ENCODE measurements at regions not wholly inside any gene's neighbourhood (a gene's known extent, or its start where the extent isn't known, plus 50 kb on each side); places are given as distances from the start of the nearest gene placed in this dataset.

DNA sequence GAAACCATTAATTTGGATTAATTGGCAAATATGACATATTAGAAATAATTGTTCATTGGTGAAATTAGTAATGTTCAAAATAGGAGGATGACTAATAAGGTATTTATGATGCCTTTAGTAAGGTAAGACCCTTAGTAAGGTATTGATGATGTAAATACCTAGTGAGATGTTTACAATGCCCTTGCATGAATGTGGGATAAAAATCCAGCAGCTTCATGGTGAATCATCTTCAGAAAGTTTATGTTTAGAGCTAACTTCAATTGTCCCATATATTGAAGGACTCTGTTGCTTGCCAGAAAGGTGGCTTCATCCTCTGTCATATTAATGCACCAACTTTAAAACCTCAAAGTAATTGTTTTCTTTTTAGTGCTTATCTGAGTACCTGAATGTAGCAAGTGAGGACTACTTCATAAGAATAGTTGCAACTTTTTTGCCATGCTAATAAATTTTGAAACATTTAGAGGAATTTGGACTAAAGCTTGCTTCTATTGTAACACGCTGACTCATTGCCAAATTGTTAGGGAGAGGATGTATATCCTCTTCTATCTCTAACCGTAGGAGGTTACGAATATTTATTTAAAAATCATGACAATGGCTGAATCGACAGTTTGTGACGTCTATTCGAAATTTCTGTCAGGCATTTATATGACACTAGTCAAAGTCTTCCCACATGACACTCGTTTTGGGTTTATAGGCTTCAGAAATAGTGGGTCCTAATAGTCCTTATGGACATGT lies 174.1 kb upstream of the HS3ST1 start:
- TF ChIP-seq, protein P1, sequence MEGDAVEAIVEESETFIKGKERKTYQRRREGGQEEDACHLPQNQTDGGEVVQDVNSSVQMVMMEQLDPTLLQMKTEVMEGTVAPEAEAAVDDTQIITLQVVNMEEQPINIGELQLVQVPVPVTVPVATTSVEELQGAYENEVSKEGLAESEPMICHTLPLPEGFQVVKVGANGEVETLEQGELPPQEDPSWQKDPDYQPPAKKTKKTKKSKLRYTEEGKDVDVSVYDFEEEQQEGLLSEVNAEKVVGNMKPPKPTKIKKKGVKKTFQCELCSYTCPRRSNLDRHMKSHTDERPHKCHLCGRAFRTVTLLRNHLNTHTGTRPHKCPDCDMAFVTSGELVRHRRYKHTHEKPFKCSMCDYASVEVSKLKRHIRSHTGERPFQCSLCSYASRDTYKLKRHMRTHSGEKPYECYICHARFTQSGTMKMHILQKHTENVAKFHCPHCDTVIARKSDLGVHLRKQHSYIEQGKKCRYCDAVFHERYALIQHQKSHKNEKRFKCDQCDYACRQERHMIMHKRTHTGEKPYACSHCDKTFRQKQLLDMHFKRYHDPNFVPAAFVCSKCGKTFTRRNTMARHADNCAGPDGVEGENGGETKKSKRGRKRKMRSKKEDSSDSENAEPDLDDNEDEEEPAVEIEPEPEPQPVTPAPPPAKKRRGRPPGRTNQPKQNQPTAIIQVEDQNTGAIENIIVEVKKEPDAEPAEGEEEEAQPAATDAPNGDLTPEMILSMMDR (IDR thresholded peaks at IDR 0.05), result no peak
- TF ChIP-seq TCF12 (IDR thresholded peaks at IDR 0.05), result no peak
- TF ChIP-seq FOXJ3 (CRISPR knock-in tag; IDR thresholded peaks at IDR 0.05), result no peak
- no peak for TF ChIP-seq YY1 (IDR thresholded peaks at IDR 0.05; ENCODE audit: low read depth)
- no peak for TF ChIP-seq JUND (IDR thresholded peaks at IDR 0.05)
- TF ChIP-seq POLR2AphosphoS5 (IDR thresholded peaks at IDR 0.05; ENCODE audit: low read depth, low read length), result no peak
- TF ChIP-seq REST (IDR thresholded peaks at IDR 0.05; ENCODE audit: low read depth, low read length), result no peak
- TF ChIP-seq GATA2 (CRISPR knock-in tag; IDR thresholded peaks at IDR 0.05), result no peak
- TF ChIP-seq RAD21 (IDR thresholded peaks at IDR 0.05; ENCODE audit: low read length), result no peak
